ENCODE measurements at regions not wholly inside any gene's neighbourhood (a gene's known extent, or its start where the extent isn't known, plus 50 kb on each side); places are given as distances from the start of the nearest gene placed in this dataset.

GRCh38 chr13:73922493-73923393 is 211.5 kb downstream of the KLF12 start:
- H3K36me3 Mint-ChIP-seq (ENCODE audit: low read depth) = peaks cover 15% of the 10 kb centered on the region
- no peak overlapping the region for H3K4me3 ChIP-seq (ENCODE audit: low read length)
- no peak for ATAC-seq (ENCODE audit: poor library complexity)
- no peak for DNase-seq
- POLR2A ChIA-PET = no interaction called here
- no peak overlapping the region for H3K27ac Mint-ChIP-seq
- no peak overlapping the region for H3K27ac ChIP-seq (ENCODE audit: low read depth in 1 of 2, low read length in 2 of 2)
- H3K36me3 ChIP-seq (ENCODE audit: insufficient read depth, low read length) = no peaks in the 10 kb centered on the region
- CTCF ChIA-PET = no interaction called here
- H3K4me1 Mint-ChIP-seq (ENCODE audit: low read depth) = peaks cover 97% of the 10 kb centered on the region
- intact Hi-C loops (cut with DNase I, micrococcal nuclease) = no loop called here
- H3K27me3 Mint-ChIP-seq = no peaks in the 10 kb centered on the region
- H3K4me3 Mint-ChIP-seq = no peak overlapping the region
- H3K9me3 ChIP-seq (ENCODE audit: control insufficient read depth in 1 of 2, insufficient read depth in 1 of 2, low read length in 2 of 2) = no peaks in the 10 kb centered on the region
- peaks cover 14% of the 10 kb centered on the region for H3K4me1 ChIP-seq (ENCODE audit: insufficient read depth, low read length)
- no peak for TF ChIP-seq CTCF (IDR thresholded peaks at IDR 0.05)
- no peaks in the 10 kb centered on the region for H3K27me3 ChIP-seq (ENCODE audit: control insufficient read depth in 1 of 2, insufficient read depth in 2 of 2, low read length in 2 of 2)
- no peaks in the 10 kb centered on the region for H3K9me3 Mint-ChIP-seq

- Histone ChIP-seq H3K27me3 (ENCODE audit: control insufficient read depth in 1 of 2, insufficient read depth in 2 of 2, low read length in 2 of 2) (no peaks in the 10 kb centered on the region), H3K36me3 (ENCODE audit: insufficient read depth, low read length) (no peaks in the 10 kb centered on the region), H3K4me1 (ENCODE audit: insufficient read depth, low read length) (peaks cover 9% of the 10 kb centered on the region), H3K27ac (ENCODE audit: low read depth in 1 of 2, low read length in 2 of 2) (no peak overlapping the region), H3K9me3 (ENCODE audit: control insufficient read depth in 1 of 2, insufficient read depth in 1 of 2, low read length in 2 of 2) (no peaks in the 10 kb centered on the region), H3K4me3 (ENCODE audit: low read length) (no peak overlapping the region)
- DNase-seq (no peak), ATAC-seq (ENCODE audit: poor library complexity) (no peak)
- intact Hi-C loops (cut with DNase I, micrococcal nuclease) = no loop called here
- no peaks in the 10 kb centered on the region for H3K9me3 Mint-ChIP-seq
- H3K27ac Mint-ChIP-seq = no peak overlapping the region
- no peaks in the 10 kb centered on the region for H3K36me3 Mint-ChIP-seq (ENCODE audit: low read depth)
- no peak overlapping the region for H3K4me3 Mint-ChIP-seq
- no peak for TF ChIP-seq CTCF (IDR thresholded peaks at IDR 0.05)
- peaks cover 94% of the 10 kb centered on the region for H3K4me1 Mint-ChIP-seq (ENCODE audit: low read depth)
- ChIA-PET POLR2A (no interaction called here), CTCF (no interaction called here)
- no peaks in the 10 kb centered on the region for H3K27me3 Mint-ChIP-seq
These were observed 215.5 kb downstream of the KLF12 start for GRCh38 chr13:73918691-73919090.

GRCh38 chr13:73913751-73914518 is 220.3 kb downstream of the KLF12 start:
- Mint-ChIP-seq H3K27me3 (no peaks in the 10 kb centered on the region), H3K36me3 (ENCODE audit: low read depth) (no peaks in the 10 kb centered on the region), H3K27ac (no peak overlapping the region), H3K4me3 (no peak overlapping the region), H3K9me3 (no peaks in the 10 kb centered on the region), H3K4me1 (ENCODE audit: low read depth) (peaks cover 75% of the 10 kb centered on the region)
- no peak for TF ChIP-seq CTCF (IDR thresholded peaks at IDR 0.05)
- Histone ChIP-seq H3K27me3 (ENCODE audit: control insufficient read depth in 1 of 2, insufficient read depth in 2 of 2, low read length in 2 of 2) (no peaks in the 10 kb centered on the region), H3K27ac (ENCODE audit: low read depth in 1 of 2, low read length in 2 of 2) (no peak overlapping the region), H3K4me1 (ENCODE audit: insufficient read depth, low read length) (peaks cover 10% of the 10 kb centered on the region), H3K9me3 (ENCODE audit: control insufficient read depth in 1 of 2, insufficient read depth in 1 of 2, low read length in 2 of 2) (no peaks in the 10 kb centered on the region), H3K36me3 (ENCODE audit: insufficient read depth, low read length) (no peaks in the 10 kb centered on the region), H3K4me3 (ENCODE audit: low read length) (no peak overlapping the region)
- ChIA-PET CTCF (no interaction called here), POLR2A (interaction anchor here (1.4 kb wide), 1 partner anchor 16 kb away, joined by 3 read pairs; no protein-coding TSS in a partner anchor)
- intact Hi-C loops (cut with DNase I, micrococcal nuclease) = no loop called here
- no peak for ATAC-seq (ENCODE audit: poor library complexity)
- DNase-seq = no peak
